H1 (cell line): ENCODE measurements at regions not wholly inside any gene's neighbourhood (a gene's known extent, or its start where the extent isn't known, plus 50 kb on each side); places are given as distances from the start of the nearest gene placed in this dataset.

ENCODE experiments used
- CTCF ChIA-PET: fragments of 300-600 bp; sonication (Branson Sonifier 250); formaldehyde crosslinking; loops from one replicate; lab custom pipeline; 2021; ENCODE audit not compliant: partially characterized antibody; lab: Charles Lee
- POLR2A ChIA-PET: fragments of 300-600 bp; sonication (Branson Sonifier 250); formaldehyde crosslinking; loops from one replicate; lab custom pipeline; 2021; ENCODE audit warnings: inconsistent platforms; ENCODE audit not compliant: partially characterized antibody; lab: Charles Lee
- DNase-seq, 2 experiments: peaks; one replicate each; pipeline versions ENCODE4 v3.0.0 to v3.0.0-alpha.2; 2010 to 2022; ENCODE audit warnings: low spot score in 2 of 2, low read depth in 1 of 2, mixed read lengths in 1 of 2
- FAIRE-seq: peaks from 2 replicates; lab custom pipeline; 2011; peaks lifted over from hg19 to GRCh38; lab: Jason Lieb, UNC
- H2AFZ ChIP-seq: 2 replicates; pipeline ENCODE4 v1.8.1; 2012; ENCODE audit warnings: low read length, inconsistent platforms
- H2AK5ac ChIP-seq: 2 replicates; pipeline ENCODE4 v1.6.1; 2013; ENCODE audit warnings: low read depth, low read length
- H2BK120ac ChIP-seq: replicated peaks from 2 replicates; pipeline ENCODE3; 2013; ENCODE audit warnings: low read depth, low read length, inconsistent platforms
- H2BK12ac ChIP-seq: 2 replicates; pipeline ENCODE4 v1.6.1; 2013; ENCODE audit warnings: low read depth, low read length
- H2BK15ac ChIP-seq: 2 replicates; pipeline ENCODE4 v1.6.1; 2013; ENCODE audit warnings: low read length
- H2BK20ac ChIP-seq: 2 replicates; pipeline ENCODE4 v1.6.1; 2013; ENCODE audit warnings: low read length
- H2BK5ac ChIP-seq: 2 replicates; pipeline ENCODE4 v1.6.1; 2013; ENCODE audit warnings: low read depth, low read length
- H3K14ac ChIP-seq: 2 replicates; pipeline ENCODE4 v1.6.1; 2013; ENCODE audit warnings: inconsistent platforms; ENCODE audit not compliant: insufficient read length
- H3K18ac ChIP-seq: 2 replicates; pipeline ENCODE4 v1.6.1; 2013; ENCODE audit warnings: low read length; ENCODE audit errors: extremely low read depth
- H3K23ac ChIP-seq: 2 replicates; pipeline ENCODE4 v1.6.1; 2013; ENCODE audit warnings: inconsistent platforms; ENCODE audit not compliant: insufficient read length
- H3K23me2 ChIP-seq: 2 replicates; pipeline ENCODE4 v1.6.1; 2013; ENCODE audit warnings: low read depth, low read length
- H3K27ac ChIP-seq: 2 replicates; pipeline ENCODE4 v1.6.1; 2011; ENCODE audit warnings: low read depth, low read length, inconsistent platforms
- H3K27me3 ChIP-seq, 4 experiments: replicated peaks in 1 of 4; 1 replicate in 1 of 4; 2 replicates in 3 of 4; pipeline versions ENCODE4 v1.6.1 to v1.8.1; 2011 to 2013; ENCODE audit warnings: low read length in 3 of 4, mild to moderate bottlenecking in 3 of 4, inconsistent platforms in 2 of 4, mixed read lengths in 2 of 4, moderate library complexity in 1 of 4; ENCODE audit not compliant: control insufficient read depth in 3 of 4, insufficient read depth in 3 of 4; ENCODE audit errors: extremely low read depth in 1 of 4
- H3K36me3 ChIP-seq, 4 experiments: 2 replicates each; pipeline versions ENCODE4 v1.6.1 to v1.8.1; 2011 to 2013; ENCODE audit warnings: mild to moderate bottlenecking in 4 of 4, low read length in 3 of 4, moderate library complexity in 2 of 4, control low read depth in 1 of 4, inconsistent platforms in 1 of 4; ENCODE audit not compliant: insufficient read depth in 4 of 4, control insufficient read depth in 2 of 4
- H3K4ac ChIP-seq: replicated peaks from 2 replicates; pipeline ENCODE3; 2013; ENCODE audit warnings: low read length, low read depth, mixed read lengths, inconsistent platforms; ENCODE audit not compliant: insufficient read length
- H3K4me1 ChIP-seq, 4 experiments: replicated peaks in 1 of 4; 1 replicate in 1 of 4; 2 replicates in 3 of 4; pipeline versions ENCODE4 v1.6.1 to v1.8.1; 2011 to 2013; ENCODE audit warnings: low read length in 3 of 4, inconsistent platforms in 2 of 4, mixed read lengths in 1 of 4; ENCODE audit not compliant: insufficient read depth in 4 of 4, control insufficient read depth in 3 of 4
- H3K4me2 ChIP-seq, 2 experiments: 2 replicates each; pipeline versions ENCODE4 v1.6.1 to v1.8.1; 2011 to 2013; ENCODE audit warnings: low read depth in 2 of 2, low read length in 2 of 2, control low read depth in 1 of 2, inconsistent platforms in 1 of 2, mild to moderate bottlenecking in 1 of 2; ENCODE audit not compliant: insufficient read depth in 1 of 2
- H3K4me3 ChIP-seq, 4 experiments: fragments of 200-600, 300-600 bp in 1 of 4; sonication (generic), shearing (Covaris generic), sonication (Bioruptor Twin) in 1 of 4; 2 replicates each; pipeline versions ENCODE4 v1.5.1 to v1.8.1; 2011 to 2016; ENCODE audit warnings: low read length in 4 of 4, low read depth in 3 of 4, control low read depth in 2 of 4, inconsistent platforms in 2 of 4, mild to moderate bottlenecking in 2 of 4, mixed read lengths in 1 of 4, moderate library complexity in 1 of 4; ENCODE audit not compliant: insufficient read depth in 2 of 4; ENCODE audit errors: extremely low read depth in 1 of 4
- H3K56ac ChIP-seq: replicated peaks from 2 replicates; pipeline ENCODE3; 2013; ENCODE audit warnings: low read depth, mild to moderate bottlenecking, mixed read lengths, low read length, inconsistent platforms; ENCODE audit not compliant: insufficient read length
- H3K79me1 ChIP-seq: 2 replicates; pipeline ENCODE4 v1.6.1; 2013; ENCODE audit warnings: low read depth, low read length, control low read depth
- H3K79me2 ChIP-seq, 2 experiments: 2 replicates each; pipeline versions ENCODE4 v1.6.1 to v1.8.1; 2012 to 2013; ENCODE audit warnings: low read length in 2 of 2, mild to moderate bottlenecking in 2 of 2, inconsistent platforms in 1 of 2; ENCODE audit not compliant: insufficient read depth in 2 of 2, control insufficient read depth in 1 of 2
- H3K9ac ChIP-seq, 4 experiments: replicated peaks in 1 of 4; 1 replicate in 1 of 4; 2 replicates in 3 of 4; pipeline versions ENCODE4 v1.6.1 to v1.8.1; 2011 to 2013; ENCODE audit warnings: low read depth in 3 of 4, low read length in 3 of 4, control low read depth in 2 of 4, mild to moderate bottlenecking in 2 of 4, moderate library complexity in 2 of 4, inconsistent platforms in 1 of 4; ENCODE audit errors: extremely low read depth in 1 of 4
- H3K9me3 ChIP-seq, 2 experiments: 2 replicates each; pipeline versions ENCODE4 v1.6.1 to v1.8.1; 2012 to 2013; ENCODE audit warnings: mild to moderate bottlenecking in 2 of 2, moderate library complexity in 2 of 2, control low read depth in 1 of 2, inconsistent platforms in 1 of 2, low read depth in 1 of 2, low read length in 1 of 2, mixed read lengths in 1 of 2; ENCODE audit not compliant: insufficient read depth in 2 of 2
- H4K20me1 ChIP-seq, 2 experiments: replicated peaks in 1 of 2; 2 replicates each; pipeline versions ENCODE3 to v1.8.1; 2011 to 2013; ENCODE audit warnings: inconsistent platforms in 2 of 2, low read length in 2 of 2, mild to moderate bottlenecking in 1 of 2; ENCODE audit not compliant: insufficient read depth in 2 of 2, control insufficient read depth in 1 of 2
- H4K5ac ChIP-seq: 2 replicates; pipeline ENCODE4 v1.6.1; 2013; ENCODE audit warnings: low read length, low read depth, mixed read lengths, inconsistent platforms; ENCODE audit not compliant: insufficient read length
- H4K8ac ChIP-seq: 2 replicates; pipeline ENCODE4 v1.8.0; 2013; ENCODE audit warnings: mild to moderate bottlenecking, moderate library complexity, low read length, inconsistent platforms; ENCODE audit not compliant: insufficient read depth; ENCODE audit errors: extremely low read depth
- H4K91ac ChIP-seq: replicated peaks from 2 replicates; pipeline ENCODE3; 2013; ENCODE audit warnings: low read length, mixed read lengths, inconsistent platforms; ENCODE audit not compliant: insufficient read length
- ATF3 ChIP-seq: IDR thresholded peaks from 2 replicates; pipeline ENCODE4 v1.6.1; 2011; ENCODE audit warnings: low read depth, mild to moderate bottlenecking, low read length; ENCODE audit not compliant: insufficient read depth
- CHD1 ChIP-seq: IDR thresholded peaks from 2 replicates; pipeline ENCODE4 v1.6.1; 2012; ENCODE audit warnings: low read depth, low read length, improper control_type of control experiment
- CTBP2 ChIP-seq: IDR thresholded peaks from 2 replicates; pipeline ENCODE4 v1.7.0; 2011; ENCODE audit warnings: borderline replicate concordance, mild to moderate bottlenecking, moderate library complexity, mixed read lengths, low read length; ENCODE audit not compliant: insufficient read depth, insufficient read length
- EGR1 ChIP-seq: IDR thresholded peaks from 2 replicates; pipeline ENCODE4 v1.6.1; 2011; ENCODE audit warnings: low read depth, low read length, borderline replicate concordance
- FOSL1 ChIP-seq: IDR thresholded peaks from 2 replicates; pipeline ENCODE4 v1.6.1; 2011; ENCODE audit warnings: mild to moderate bottlenecking, low read depth, low read length, moderate library complexity; ENCODE audit not compliant: insufficient read depth
- GTF2F1 ChIP-seq: IDR thresholded peaks from 2 replicates; pipeline ENCODE4 v1.6.1; 2012; ENCODE audit warnings: low read depth, low read length, improper control_type of control experiment, borderline replicate concordance
- KDM1A ChIP-seq: fragments of 200-600, 300-600 bp; sonication (generic); IDR thresholded peaks from 2 replicates; pipeline ENCODE4 v1.7.1; 2016; ENCODE audit warnings: mild to moderate bottlenecking, low read length, borderline replicate concordance
- KDM4A ChIP-seq: IDR thresholded peaks from one replicate; pipeline ENCODE4 v1.7.1; 2012; ENCODE audit warnings: low read depth, mild to moderate bottlenecking, moderate library complexity, low read length, inconsistent platforms; ENCODE audit not compliant: severe bottlenecking
- SAP30 ChIP-seq: fragments of 300-600 bp; sonication (generic); IDR thresholded peaks from 2 replicates; pipeline ENCODE4 v1.7.1; 2012; ENCODE audit warnings: low read length, moderate library complexity, mild to moderate bottlenecking, inconsistent platforms; ENCODE audit not compliant: insufficient read depth, insufficient replicate concordance
- SIRT6 ChIP-seq: IDR thresholded peaks from one replicate; pipeline ENCODE4 v1.7.1; 2012; ENCODE audit warnings: low read length, inconsistent platforms
- SIX5 ChIP-seq: IDR thresholded peaks from 2 replicates; pipeline ENCODE4 v1.6.1; 2011; ENCODE audit warnings: mild to moderate bottlenecking, low read depth, low read length
- SP4 ChIP-seq: IDR thresholded peaks from 2 replicates; pipeline ENCODE4 v1.6.1; 2012; ENCODE audit warnings: low read length, inconsistent platforms
- TAF1 ChIP-seq: IDR thresholded peaks from 2 replicates; pipeline ENCODE4 v1.6.1; 2011; ENCODE audit warnings: mild to moderate bottlenecking, low read depth, low read length
- TEAD4 ChIP-seq: IDR thresholded peaks from 2 replicates; pipeline ENCODE4 v1.6.1; 2012; ENCODE audit warnings: low read depth, low read length, inconsistent platforms, mixed read lengths
- ZNF274 ChIP-seq: IDR thresholded peaks from 2 replicates; pipeline ENCODE4 v1.7.0; 2012; ENCODE audit warnings: low read length, borderline replicate concordance; ENCODE audit errors: extremely low read depth
- WGBS, 2 experiments: shearing (Covaris generic) in 1 of 2; methylation state at CpG; one replicate each; pipeline versions ENCODE4 v1.1.6 to v1.1.7; 2013 to 2015; ENCODE audit warnings: low lambda C conversion rate in 2 of 2, mixed read lengths in 2 of 2, inconsistent platforms in 1 of 2, low coverage in 1 of 2, missing lambda C conversion rate in 1 of 2; ENCODE audit not compliant: insufficient replicate concordance in 2 of 2, insufficient coverage in 1 of 2, insufficient read length in 1 of 2; ENCODE audit errors: extremely low coverage in 1 of 2, missing lambda C conversion rate in 1 of 2; 5-methylcytosine and 5-hydroxymethylcytosine counted together

- no peak for DNase-seq
- no peak overlapping the region for H3K9ac ChIP-seq
- WGBS, 2 experiments, result 84% methylated on average over 2 of the region's 2 CpGs; no CpG with 5 or more reads in 1 of the 2 experiments
- H3K18ac ChIP-seq, result no peak overlapping the region
- FAIRE-seq, result no peak
- no peaks in the 10 kb centered on the region for H4K20me1 ChIP-seq
- H2BK20ac ChIP-seq, result no peak overlapping the region
- no peaks in the 10 kb centered on the region for H3K4me1 ChIP-seq
- H2BK5ac ChIP-seq, result no peak overlapping the region
- ChIA-PET POLR2A (no interaction called here), CTCF (interaction anchor here (0.6 kb wide), 1 partner anchor 1465 kb away, joined by 3 read pairs; no protein-coding TSS in a partner anchor)
- no peaks in the 10 kb centered on the region for H3K9me3 ChIP-seq
- H3K79me1 ChIP-seq, result no peaks in the 10 kb centered on the region
- no peak overlapping the region for H2AFZ ChIP-seq
- no peak overlapping the region for H2AK5ac ChIP-seq
- H3K79me2 ChIP-seq, result no peaks in the 10 kb centered on the region
- no peak overlapping the region for H3K56ac ChIP-seq
- no peak overlapping the region for H3K14ac ChIP-seq
- H3K27ac ChIP-seq, result no peak overlapping the region
- no peaks in the 10 kb centered on the region for H3K27me3 ChIP-seq
- no peaks in the 10 kb centered on the region for H3K36me3 ChIP-seq
- no peak overlapping the region for H3K23ac ChIP-seq
- no peak overlapping the region for H2BK15ac ChIP-seq
- no peak overlapping the region for H3K4ac ChIP-seq
- no peak overlapping the region for H4K5ac ChIP-seq
- H3K23me2 ChIP-seq, result no peaks in the 10 kb centered on the region
- no peak overlapping the region for H2BK120ac ChIP-seq
- no peak overlapping the region for H4K91ac ChIP-seq
- no peak overlapping the region for H3K4me2 ChIP-seq
- H4K8ac ChIP-seq, result no peak overlapping the region
- H3K4me3 ChIP-seq, result no peak overlapping the region
- no peak overlapping the region for H2BK12ac ChIP-seq
- TF ChIP-seq CHD1 (no peak), KDM1A (no peak), TEAD4 (no peak), SIX5 (no peak), CTBP2 (no peak), SIRT6 (no peak), FOSL1 (no peak), KDM4A (no peak), SAP30 (no peak), EGR1 (no peak), SP4 (no peak), ZNF274 (no peak), GTF2F1 (no peak), ATF3 (no peak), TAF1 (no peak)
These were observed 113.5 kb downstream of the BBS10 start for GRCh38 chr12:76234741-76235140.
